ENCODE measurements at regions not wholly inside any gene's neighbourhood (a gene's known extent, or its start where the extent isn't known, plus 50 kb on each side); places are given as distances from the start of the nearest gene placed in this dataset.
"Not testable (repeated sequence)": the region's sequence is repeated elsewhere in the genome, so short reads cannot be mapped to it uniquely, and the experiment has no call there.

GRCh38 chr5:104048231-104048630, 485.6 kb upstream of the NUDT12 start:
- no peak overlapping the region for H3K4me3 ChIP-seq (replicated peaks; ENCODE audit: low read depth, low read length)
- no peak for TF ChIP-seq CTCF (IDR thresholded peaks at IDR 0.05; ENCODE audit: low read depth, low read length, missing control alignments)
- no peak for DNase-seq (ENCODE audit: extremely low read depth, low read depth)

GRCh38 chr5:104045987-104046386, 483.4 kb upstream of the NUDT12 start:
- no peak for DNase-seq (ENCODE audit: extremely low read depth, low read depth)
- TF ChIP-seq CTCF (IDR thresholded peaks at IDR 0.05; ENCODE audit: low read depth, low read length, missing control alignments) = no peak
- no peak overlapping the region for H3K4me3 ChIP-seq (replicated peaks; ENCODE audit: low read depth, low read length)

- DNase-seq (ENCODE audit: extremely low read depth, low read depth); H3K4me3 ChIP-seq (replicated peaks; ENCODE audit: low read depth, low read length): not testable (repeated sequence)
Observed at GRCh38 chr5:104039871-104040270, 477.3 kb upstream of the NUDT12 start.

- DNase-seq (ENCODE audit: extremely low read depth, low read depth) = not testable (repeated sequence)
Observed at GRCh38 chr5:104037136-104037535, 474.5 kb upstream of the NUDT12 start.

GRCh38 chr5:104033186-104033585, 470.6 kb upstream of the NUDT12 start:
- H3K4me3 ChIP-seq (replicated peaks; ENCODE audit: low read depth, low read length); DNase-seq (ENCODE audit: extremely low read depth, low read depth): not testable (repeated sequence)

More at GRCh38 chr5:104037136-104037535, 474.5 kb upstream of the NUDT12 start:
- not testable (repeated sequence) for H3K4me3 ChIP-seq (replicated peaks; ENCODE audit: low read depth, low read length)

- TF ChIP-seq CTCF (IDR thresholded peaks at IDR 0.05; ENCODE audit: low read depth, low read length, missing control alignments) = no peak
Observed at GRCh38 chr5:104024538-104024937, 461.9 kb upstream of the NUDT12 start.

GRCh38 chr5:104023739-104024138, 461.1 kb upstream of the NUDT12 start:
- no peak overlapping the region for H3K4me3 ChIP-seq (replicated peaks; ENCODE audit: low read depth, low read length)
- no peak for DNase-seq (ENCODE audit: extremely low read depth, low read depth)
- no peak for TF ChIP-seq CTCF (IDR thresholded peaks at IDR 0.05; ENCODE audit: low read depth, low read length, missing control alignments)

More at GRCh38 chr5:104024538-104024937, 461.9 kb upstream of the NUDT12 start:
- no peak overlapping the region for H3K4me3 ChIP-seq (replicated peaks; ENCODE audit: low read depth, low read length)
- DNase-seq (ENCODE audit: extremely low read depth, low read depth) = no peak

GRCh38 chr5:104019956-104020355, 457.4 kb upstream of the NUDT12 start:
- no peak overlapping the region for H3K4me3 ChIP-seq (replicated peaks; ENCODE audit: low read depth, low read length)
- no peak for TF ChIP-seq CTCF (IDR thresholded peaks at IDR 0.05; ENCODE audit: low read depth, low read length, missing control alignments)
- DNase-seq (ENCODE audit: extremely low read depth, low read depth) = no peak

GRCh38 chr5:104018299-104018698, 455.7 kb upstream of the NUDT12 start:
- H3K4me3 ChIP-seq (replicated peaks; ENCODE audit: low read depth, low read length) = no peak overlapping the region
- no peak for DNase-seq (ENCODE audit: extremely low read depth, low read depth)
- no peak for TF ChIP-seq CTCF (IDR thresholded peaks at IDR 0.05; ENCODE audit: low read depth, low read length, missing control alignments)

Data from HFF-Myc (cell line).